ENCODE measurements at regions not wholly inside any gene's neighbourhood (a gene's known extent, or its start where the extent isn't known, plus 50 kb on each side); places are given as distances from the start of the nearest gene placed in this dataset.

DNA sequence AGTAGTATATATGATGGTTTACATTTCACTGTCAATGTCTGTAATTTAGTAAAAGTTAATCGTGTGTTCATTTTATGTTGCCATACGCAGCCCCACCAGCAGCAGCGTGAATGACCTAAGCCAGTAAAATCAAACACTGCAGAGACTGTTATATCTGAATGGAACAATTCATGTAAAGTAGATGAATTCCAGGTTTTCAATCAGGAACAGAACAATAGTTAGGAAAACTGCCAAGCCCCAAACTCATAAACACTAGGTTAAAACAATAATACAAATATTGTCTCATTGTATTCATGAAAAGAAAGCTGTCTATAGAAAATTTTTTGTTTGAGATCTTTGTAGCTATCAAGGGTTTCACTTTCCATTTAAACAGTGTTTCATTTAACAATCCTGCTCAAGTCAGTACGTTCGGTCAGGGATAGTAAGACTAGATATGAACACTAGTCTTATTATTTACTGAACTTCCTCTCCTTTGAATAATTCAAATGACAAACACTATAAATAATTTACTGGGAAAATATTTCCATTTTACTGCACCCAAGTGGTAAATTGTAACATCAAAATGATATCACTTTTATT lies 256.8 kb upstream of the FLRT2 start:
- TF ChIP-seq FOXM1 (IDR thresholded peaks at IDR 0.05; ENCODE audit: borderline replicate concordance) (no peak), PKNOX1 (IDR thresholded peaks at IDR 0.05) (no peak), ZNF384 (IDR thresholded peaks at IDR 0.05) (no peak), SP1 (IDR thresholded peaks at IDR 0.05) (no peak), NFRKB (IDR thresholded peaks at IDR 0.05) (no peak), CTBP1 (IDR thresholded peaks at IDR 0.05; ENCODE audit: borderline replicate concordance) (no peak), SUZ12 (IDR thresholded peaks at IDR 0.05) (no peak)
